Bronchial epithelial cell (primary cell): ENCODE measurements at regions not wholly inside any gene's neighbourhood (a gene's known extent, or its start where the extent isn't known, plus 50 kb on each side); places are given as distances from the start of the nearest gene placed in this dataset.
"Not testable (repeated sequence)": the region's sequence is repeated elsewhere in the genome, so short reads cannot be mapped to it uniquely, and the experiment has no call there.

Source experiments
- DNase-seq: peaks from one replicate; pipeline ENCODE4 v3.0.0-alpha.2; 2010; ENCODE audit warnings: low read depth
- FAIRE-seq: peaks from 2 replicates; lab custom pipeline; 2011; peaks lifted over from hg19 to GRCh38; lab: Jason Lieb, UNC
- H3K27me3 ChIP-seq: 2 replicates; pipeline ENCODE4 v1.5.1; 2011; ENCODE audit warnings: low read length; ENCODE audit not compliant: control insufficient read depth, insufficient read depth
- H3K36me3 ChIP-seq: 2 replicates; pipeline ENCODE4 v1.5.1; 2011; ENCODE audit warnings: low read length; ENCODE audit not compliant: control insufficient read depth, insufficient read depth
- H3K4me3 ChIP-seq: 2 replicates; pipeline ENCODE4 v1.5.1; 2011; ENCODE audit warnings: mild to moderate bottlenecking, low read depth, low read length, control low read depth
- TF ChIP-seq, protein P1 (sequence below): IDR thresholded peaks from 2 replicates; pipeline ENCODE4 v1.5.1; 2011; ENCODE audit warnings: mild to moderate bottlenecking, moderate library complexity, low read length, control low read depth, inconsistent platforms; ENCODE audit not compliant: insufficient read depth, severe bottlenecking

GRCh38 chr10:35993591-35994515 lies 351.8 kb upstream of the FZD8 start:
- no peak for FAIRE-seq
- no peak for DNase-seq
- TF ChIP-seq, protein P1, sequence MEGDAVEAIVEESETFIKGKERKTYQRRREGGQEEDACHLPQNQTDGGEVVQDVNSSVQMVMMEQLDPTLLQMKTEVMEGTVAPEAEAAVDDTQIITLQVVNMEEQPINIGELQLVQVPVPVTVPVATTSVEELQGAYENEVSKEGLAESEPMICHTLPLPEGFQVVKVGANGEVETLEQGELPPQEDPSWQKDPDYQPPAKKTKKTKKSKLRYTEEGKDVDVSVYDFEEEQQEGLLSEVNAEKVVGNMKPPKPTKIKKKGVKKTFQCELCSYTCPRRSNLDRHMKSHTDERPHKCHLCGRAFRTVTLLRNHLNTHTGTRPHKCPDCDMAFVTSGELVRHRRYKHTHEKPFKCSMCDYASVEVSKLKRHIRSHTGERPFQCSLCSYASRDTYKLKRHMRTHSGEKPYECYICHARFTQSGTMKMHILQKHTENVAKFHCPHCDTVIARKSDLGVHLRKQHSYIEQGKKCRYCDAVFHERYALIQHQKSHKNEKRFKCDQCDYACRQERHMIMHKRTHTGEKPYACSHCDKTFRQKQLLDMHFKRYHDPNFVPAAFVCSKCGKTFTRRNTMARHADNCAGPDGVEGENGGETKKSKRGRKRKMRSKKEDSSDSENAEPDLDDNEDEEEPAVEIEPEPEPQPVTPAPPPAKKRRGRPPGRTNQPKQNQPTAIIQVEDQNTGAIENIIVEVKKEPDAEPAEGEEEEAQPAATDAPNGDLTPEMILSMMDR: no peak
- H3K27me3 ChIP-seq: no peaks in the 10 kb centered on the region
- H3K36me3 ChIP-seq: no peaks in the 10 kb centered on the region
- no peak overlapping the region for H3K4me3 ChIP-seq

GRCh38 chr10:35992107-35992506 lies 350.0 kb upstream of the FZD8 start:
- FAIRE-seq (no peak), DNase-seq (no peak)
- TF ChIP-seq, protein P1: no peak

GRCh38 chr10:35986756-35987502 lies 344.8 kb upstream of the FZD8 start:
- TF ChIP-seq, protein P1: no peak
- FAIRE-seq: no peak

More at GRCh38 chr10:35992107-35992506, 350.0 kb upstream of the FZD8 start:
- no peaks in the 10 kb centered on the region for H3K27me3 ChIP-seq
- H3K36me3 ChIP-seq: no peaks in the 10 kb centered on the region
- H3K4me3 ChIP-seq: no peak overlapping the region

DNA sequence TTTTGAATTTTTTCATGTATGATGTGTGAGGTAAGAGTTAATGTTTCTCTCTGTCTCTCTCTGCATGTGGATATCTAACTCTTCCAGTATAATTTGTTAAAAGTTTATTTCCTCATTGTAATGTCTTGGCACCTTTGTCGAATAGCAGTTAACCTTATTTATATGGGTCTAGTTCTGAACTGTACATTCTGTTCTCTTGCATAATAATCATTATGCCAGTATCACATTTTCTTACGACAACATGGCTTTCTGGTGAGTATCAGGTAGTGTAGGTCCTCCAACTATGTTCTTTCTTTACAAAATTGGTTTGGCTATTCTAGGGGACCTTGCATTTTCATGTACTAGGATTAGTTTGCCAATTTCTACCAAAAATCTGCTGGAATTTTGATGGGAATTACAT lies 337.0 kb upstream of the FZD8 start:
- no peaks in the 10 kb centered on the region for H3K27me3 ChIP-seq
- no peaks in the 10 kb centered on the region for H3K36me3 ChIP-seq
- FAIRE-seq (no peak), DNase-seq (no peak)
- TF ChIP-seq, protein P1: no peak
- no peak overlapping the region for H3K4me3 ChIP-seq

More at GRCh38 chr10:35986756-35987502, 344.8 kb upstream of the FZD8 start:
- Histone ChIP-seq H3K4me3 (no peak overlapping the region), H3K27me3 (no peaks in the 10 kb centered on the region), H3K36me3 (no peaks in the 10 kb centered on the region)
- DNase-seq: no peak

GRCh38 chr10:35973912-35974591 lies 332.0 kb upstream of the FZD8 start:
- not testable (repeated sequence) for H3K4me3 ChIP-seq, H3K27me3 ChIP-seq, FAIRE-seq, H3K36me3 ChIP-seq, DNase-seq
